ENCODE measurements at regions not wholly inside any gene's neighbourhood (a gene's known extent, or its start where the extent isn't known, plus 50 kb on each side); places are given as distances from the start of the nearest gene placed in this dataset.
A peak's percentile ranks its signal among the peaks of the same experiment; 100 is the strongest.
"Not testable (repeated sequence)": the region's sequence is repeated elsewhere in the genome, so short reads cannot be mapped to it uniquely, and the experiment has no call there.

- TF ChIP-seq, protein P1, sequence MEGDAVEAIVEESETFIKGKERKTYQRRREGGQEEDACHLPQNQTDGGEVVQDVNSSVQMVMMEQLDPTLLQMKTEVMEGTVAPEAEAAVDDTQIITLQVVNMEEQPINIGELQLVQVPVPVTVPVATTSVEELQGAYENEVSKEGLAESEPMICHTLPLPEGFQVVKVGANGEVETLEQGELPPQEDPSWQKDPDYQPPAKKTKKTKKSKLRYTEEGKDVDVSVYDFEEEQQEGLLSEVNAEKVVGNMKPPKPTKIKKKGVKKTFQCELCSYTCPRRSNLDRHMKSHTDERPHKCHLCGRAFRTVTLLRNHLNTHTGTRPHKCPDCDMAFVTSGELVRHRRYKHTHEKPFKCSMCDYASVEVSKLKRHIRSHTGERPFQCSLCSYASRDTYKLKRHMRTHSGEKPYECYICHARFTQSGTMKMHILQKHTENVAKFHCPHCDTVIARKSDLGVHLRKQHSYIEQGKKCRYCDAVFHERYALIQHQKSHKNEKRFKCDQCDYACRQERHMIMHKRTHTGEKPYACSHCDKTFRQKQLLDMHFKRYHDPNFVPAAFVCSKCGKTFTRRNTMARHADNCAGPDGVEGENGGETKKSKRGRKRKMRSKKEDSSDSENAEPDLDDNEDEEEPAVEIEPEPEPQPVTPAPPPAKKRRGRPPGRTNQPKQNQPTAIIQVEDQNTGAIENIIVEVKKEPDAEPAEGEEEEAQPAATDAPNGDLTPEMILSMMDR (IDR thresholded peaks at IDR 0.05; ENCODE audit: low read length, missing control alignments), result peak; percentile 76
- peak; percentile 94 for DNase-seq (ENCODE audit: low read depth)
- H3K4me3 ChIP-seq (replicated peaks; ENCODE audit: low read depth, low read length), result no peak overlapping the region
Observed at GRCh38 chr6:3977875-3978711, 100.8 kb downstream of the FAM217A start.

- H3K4me3 ChIP-seq (replicated peaks; ENCODE audit: low read depth, low read length); DNase-seq (ENCODE audit: low read depth): not testable (repeated sequence)
Observed at GRCh38 chr6:3978966-3979365, 100.0 kb downstream of the FAM217A start.

GRCh38 chr6:3981917-3982316, 97.0 kb downstream of the FAM217A start:
- TF ChIP-seq, protein P1 (IDR thresholded peaks at IDR 0.05; ENCODE audit: low read length, missing control alignments), result no peak
- no peak overlapping the region for H3K4me3 ChIP-seq (replicated peaks; ENCODE audit: low read depth, low read length)
- no peak for DNase-seq (ENCODE audit: low read depth)

GRCh38 chr6:3983778-3984177, 95.2 kb downstream of the FAM217A start:
- no peak overlapping the region for H3K4me3 ChIP-seq (replicated peaks; ENCODE audit: low read depth, low read length)
- DNase-seq (ENCODE audit: low read depth), result no peak
- TF ChIP-seq, protein P1 (IDR thresholded peaks at IDR 0.05; ENCODE audit: low read length, missing control alignments), result no peak

- TF ChIP-seq, protein P1 (IDR thresholded peaks at IDR 0.05; ENCODE audit: low read length, missing control alignments), result no peak
- no peak for DNase-seq (ENCODE audit: low read depth)
- H3K4me3 ChIP-seq (replicated peaks; ENCODE audit: low read depth, low read length), result no peak overlapping the region
Observed at GRCh38 chr6:3984494-3984893, 94.4 kb downstream of the FAM217A start.

GRCh38 chr6:3986241-3986640, 92.7 kb downstream of the FAM217A start:
- TF ChIP-seq, protein P1 (IDR thresholded peaks at IDR 0.05; ENCODE audit: low read length, missing control alignments), result no peak
- DNase-seq (ENCODE audit: low read depth), result no peak
- no peak overlapping the region for H3K4me3 ChIP-seq (replicated peaks; ENCODE audit: low read depth, low read length)

DNA sequence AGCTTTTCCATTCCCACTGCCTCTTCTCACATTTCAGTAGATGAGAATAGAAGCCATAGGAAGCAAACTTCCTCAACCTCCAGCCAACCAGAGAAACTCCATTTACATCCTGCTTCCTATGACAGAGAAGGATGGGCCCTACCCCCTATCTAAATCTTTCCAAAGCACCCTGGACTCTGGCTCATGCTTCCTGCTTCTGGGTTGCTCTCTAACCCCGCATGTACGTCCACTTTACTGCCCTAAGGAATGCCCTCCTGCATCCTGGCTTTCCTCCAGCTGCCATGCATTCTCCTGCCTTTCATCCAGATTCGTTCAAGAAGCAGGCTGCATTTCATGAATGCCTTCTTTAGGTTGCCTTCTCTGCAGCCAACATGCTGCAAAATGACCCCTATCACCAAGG, 91.9 kb downstream of the FAM217A start:
- TF ChIP-seq, protein P1 (IDR thresholded peaks at IDR 0.05; ENCODE audit: low read length, missing control alignments), result no peak
- DNase-seq (ENCODE audit: low read depth), result peak; percentile 65
- H3K4me3 ChIP-seq (replicated peaks; ENCODE audit: low read depth, low read length), result no peak overlapping the region

Measured in fibroblast of pulmonary artery (primary cell).